ENCODE measurements at regions not wholly inside any gene's neighbourhood (a gene's known extent, or its start where the extent isn't known, plus 50 kb on each side); places are given as distances from the start of the nearest gene placed in this dataset.

- H3K27me3 ChIP-seq (ENCODE audit: control insufficient read depth, insufficient read depth, low read length): peaks cover 10% of the 10 kb centered on the region
- no peak for TF ChIP-seq CTCF (IDR thresholded peaks at IDR 0.05; ENCODE audit: insufficient read depth, low read length, poor library complexity, severe bottlenecking)
- no peak overlapping the region for H3K4me3 ChIP-seq (ENCODE audit: low read depth, low read length)
- no peak for DNase-seq (ENCODE audit: low read depth)
- no peaks in the 10 kb centered on the region for H3K36me3 ChIP-seq (ENCODE audit: control insufficient read depth, insufficient read depth, low read length)
These were observed 56.2 kb upstream of the OPN4 start for GRCh38 chr10:86598151-86598550.

- DNase-seq (ENCODE audit: low read depth): no peak
- Histone ChIP-seq H3K4me3 (ENCODE audit: low read depth, low read length) (no peak overlapping the region), H3K36me3 (ENCODE audit: control insufficient read depth, insufficient read depth, low read length) (no peaks in the 10 kb centered on the region), H3K27me3 (ENCODE audit: control insufficient read depth, insufficient read depth, low read length) (peaks cover 10% of the 10 kb centered on the region)
- TF ChIP-seq CTCF (IDR thresholded peaks at IDR 0.05; ENCODE audit: insufficient read depth, low read length, poor library complexity, severe bottlenecking): no peak
These were observed 55.3 kb upstream of the OPN4 start for GRCh38 chr10:86599041-86599440.

- no peak for TF ChIP-seq CTCF (IDR thresholded peaks at IDR 0.05; ENCODE audit: insufficient read depth, low read length, poor library complexity, severe bottlenecking)
- no peak overlapping the region for H3K4me3 ChIP-seq (ENCODE audit: low read depth, low read length)
- no peaks in the 10 kb centered on the region for H3K36me3 ChIP-seq (ENCODE audit: control insufficient read depth, insufficient read depth, low read length)
- H3K27me3 ChIP-seq (ENCODE audit: control insufficient read depth, insufficient read depth, low read length): peaks cover 10% of the 10 kb centered on the region
- DNase-seq (ENCODE audit: low read depth): no peak
These were observed 54.6 kb upstream of the OPN4 start for GRCh38 chr10:86599729-86600128.

GRCh38 chr10:86600296-86600695 lies 54.1 kb upstream of the OPN4 start:
- H3K36me3 ChIP-seq (ENCODE audit: control insufficient read depth, insufficient read depth, low read length): no peaks in the 10 kb centered on the region
- DNase-seq (ENCODE audit: low read depth): no peak
- peaks cover 10% of the 10 kb centered on the region for H3K27me3 ChIP-seq (ENCODE audit: control insufficient read depth, insufficient read depth, low read length)
- H3K4me3 ChIP-seq (ENCODE audit: low read depth, low read length): no peak overlapping the region
- TF ChIP-seq CTCF (IDR thresholded peaks at IDR 0.05; ENCODE audit: insufficient read depth, low read length, poor library complexity, severe bottlenecking): no peak

GRCh38 chr10:86601956-86602602 lies 52.3 kb upstream of the OPN4 start:
- TF ChIP-seq CTCF (IDR thresholded peaks at IDR 0.05; ENCODE audit: insufficient read depth, low read length, poor library complexity, severe bottlenecking): no peak
- no peak for DNase-seq (ENCODE audit: low read depth)
- peaks cover 10% of the 10 kb centered on the region for H3K27me3 ChIP-seq (ENCODE audit: control insufficient read depth, insufficient read depth, low read length)
- no peaks in the 10 kb centered on the region for H3K36me3 ChIP-seq (ENCODE audit: control insufficient read depth, insufficient read depth, low read length)
- no peak overlapping the region for H3K4me3 ChIP-seq (ENCODE audit: low read depth, low read length)

GRCh38 chr10:86603256-86603655 lies 51.1 kb upstream of the OPN4 start:
- H3K36me3 ChIP-seq (ENCODE audit: control insufficient read depth, insufficient read depth, low read length): no peaks in the 10 kb centered on the region
- H3K4me3 ChIP-seq (ENCODE audit: low read depth, low read length): no peak overlapping the region
- no peak for DNase-seq (ENCODE audit: low read depth)
- TF ChIP-seq CTCF (IDR thresholded peaks at IDR 0.05; ENCODE audit: insufficient read depth, low read length, poor library complexity, severe bottlenecking): no peak
- peaks cover 8% of the 10 kb centered on the region for H3K27me3 ChIP-seq (ENCODE audit: control insufficient read depth, insufficient read depth, low read length)
